SH-SY5Y (cell line): ENCODE measurements at regions not wholly inside any gene's neighbourhood (a gene's known extent, or its start where the extent isn't known, plus 50 kb on each side); places are given as distances from the start of the nearest gene placed in this dataset.

Experiments used
- GATA2 ChIP-seq: IDR thresholded peaks from 2 replicates; pipeline ENCODE4 v1.6.1; 2011; ENCODE audit warnings: mild to moderate bottlenecking, low read depth, low read length
- GATA3 ChIP-seq: IDR thresholded peaks from 2 replicates; pipeline ENCODE4 v1.6.1; 2011; ENCODE audit warnings: low read depth, mild to moderate bottlenecking, low read length, moderate library complexity

GRCh38 chr9:87270848-87271234 lies 226.8 kb upstream of the DAPK1 start:
- TF ChIP-seq GATA2 (no peak), GATA3 (no peak)
